T47D (cell line): ENCODE measurements at regions not wholly inside any gene's neighbourhood (a gene's known extent, or its start where the extent isn't known, plus 50 kb on each side); places are given as distances from the start of the nearest gene placed in this dataset.
"Not testable (repeated sequence)": the region's sequence is repeated elsewhere in the genome, so short reads cannot be mapped to it uniquely, and the experiment has no call there.

Experiments
- DNase-seq, 2 experiments: peaks; one replicate each; pipeline versions ENCODE4 v3.0.0 to v3.0.0-alpha.2; 2011 to 2012; ENCODE audit warnings: low read depth in 1 of 2, low spot score in 1 of 2
- JUND ChIP-seq: IDR thresholded peaks from 2 replicates; pipeline ENCODE4 v1.6.1; 2012; ENCODE audit warnings: low read depth
- in situ Hi-C: cut with HindIII; loops from 2 replicates; pipeline ENCODE4 v1.10.0; 2016; ENCODE audit warnings: low sequenced_read_pairs, low pct_unique_long_range_greater_than_20kb

DNA sequence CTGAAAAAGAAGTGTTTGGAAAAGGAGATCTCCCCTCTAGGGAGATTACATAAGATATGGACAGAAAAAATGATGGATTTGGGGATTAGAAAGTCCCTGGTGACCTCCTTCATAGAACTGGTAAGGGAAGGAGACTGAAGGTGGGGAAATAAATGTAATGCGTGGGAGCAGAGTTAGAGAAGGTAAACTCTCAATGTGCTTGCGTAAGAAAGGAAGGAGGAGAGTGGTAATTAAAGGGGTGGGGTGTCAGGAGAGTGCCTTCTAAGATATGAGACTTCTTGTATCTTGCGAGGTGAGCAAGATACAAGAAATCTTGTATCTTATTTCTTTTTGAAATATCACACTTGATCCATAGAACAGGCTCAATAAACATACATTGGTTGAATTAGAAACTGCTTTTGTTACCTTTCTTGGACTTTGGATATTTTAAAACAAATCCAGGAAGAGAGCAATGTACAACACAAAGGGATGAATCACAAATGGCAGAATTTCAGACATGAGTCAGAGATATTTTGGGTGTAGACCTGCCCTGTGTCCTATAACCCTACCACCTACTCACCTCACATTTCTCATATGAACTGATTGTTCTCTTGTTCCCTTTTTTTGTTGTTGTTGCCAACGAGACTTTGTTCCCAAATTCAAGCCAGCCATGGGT is 342.4 kb downstream of the INSIG2 start:
- DNase-seq, result no peak
- in situ Hi-C loops, result no loop called here
- TF ChIP-seq JUND, result no peak

- DNase-seq, result no peak
- TF ChIP-seq JUND, result no peak
- in situ Hi-C loops, result no loop called here
Observed at GRCh38 chr2:118425191-118425590, 336.9 kb downstream of the INSIG2 start.

DNA sequence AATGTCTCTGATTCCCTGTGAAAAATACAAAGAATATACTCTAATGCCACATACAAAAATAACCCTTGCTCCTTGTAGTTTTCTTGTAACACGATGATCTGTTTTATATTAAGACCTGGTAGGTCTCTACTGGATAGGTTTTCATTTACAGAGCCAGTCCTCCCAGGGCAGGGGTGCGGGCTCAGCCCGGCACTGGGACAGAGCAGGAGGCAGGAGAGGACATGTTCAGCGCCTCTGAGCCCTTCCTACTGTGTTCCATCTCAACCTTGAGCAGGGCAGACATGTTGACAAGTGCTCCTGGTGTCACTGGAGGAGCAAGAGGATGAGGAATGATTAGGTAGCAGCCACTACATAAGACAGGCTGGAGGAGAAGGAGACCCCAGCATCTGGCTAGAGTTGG is 335.5 kb downstream of the INSIG2 start:
- TF ChIP-seq JUND, result no peak
- DNase-seq, result no peak
- in situ Hi-C loops, result no loop called here

- no peak for TF ChIP-seq JUND
- no peak for DNase-seq
- in situ Hi-C loops, result no loop called here
Observed at GRCh38 chr2:118421648-118422047, 333.4 kb downstream of the INSIG2 start.

DNA sequence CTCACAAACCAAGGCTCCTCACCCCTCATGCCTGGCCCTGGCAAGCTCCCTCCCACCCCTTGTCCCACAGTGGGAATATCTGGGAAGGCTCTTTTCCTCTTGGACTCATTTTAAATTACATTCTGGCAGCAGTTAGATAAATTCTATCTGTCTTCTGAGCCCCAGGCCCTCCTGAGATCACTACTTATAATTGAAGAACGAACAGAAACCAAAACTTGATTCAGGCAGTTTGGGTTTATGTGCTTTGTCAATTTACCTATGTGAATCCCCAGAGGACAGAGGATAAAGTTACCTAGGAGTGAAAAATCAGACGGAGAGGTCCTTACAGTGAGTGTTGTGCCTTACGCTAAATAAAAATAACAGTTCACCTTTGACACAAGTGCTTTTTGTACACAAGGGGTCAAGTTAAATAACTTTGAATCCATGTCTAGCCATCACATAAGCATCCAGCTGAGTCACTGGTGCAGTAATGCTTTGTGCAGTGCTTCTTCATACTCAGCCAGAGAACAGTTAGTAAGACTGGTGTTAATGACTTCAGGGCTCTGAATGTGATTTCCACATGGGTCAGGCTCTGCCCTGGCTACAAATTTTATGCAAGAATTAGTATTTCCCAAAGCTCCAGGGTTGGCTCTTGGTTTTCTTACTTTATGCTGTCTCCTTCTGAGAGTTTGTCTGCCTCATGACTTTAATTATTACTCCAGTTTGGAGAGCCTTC is 329.3 kb downstream of the INSIG2 start:
- no peak for DNase-seq
- no peak for TF ChIP-seq JUND
- in situ Hi-C loops, result no loop called here

GRCh38 chr2:118415186-118415585 is 326.9 kb downstream of the INSIG2 start:
- in situ Hi-C loops, DNase-seq: not testable (repeated sequence)

DNA sequence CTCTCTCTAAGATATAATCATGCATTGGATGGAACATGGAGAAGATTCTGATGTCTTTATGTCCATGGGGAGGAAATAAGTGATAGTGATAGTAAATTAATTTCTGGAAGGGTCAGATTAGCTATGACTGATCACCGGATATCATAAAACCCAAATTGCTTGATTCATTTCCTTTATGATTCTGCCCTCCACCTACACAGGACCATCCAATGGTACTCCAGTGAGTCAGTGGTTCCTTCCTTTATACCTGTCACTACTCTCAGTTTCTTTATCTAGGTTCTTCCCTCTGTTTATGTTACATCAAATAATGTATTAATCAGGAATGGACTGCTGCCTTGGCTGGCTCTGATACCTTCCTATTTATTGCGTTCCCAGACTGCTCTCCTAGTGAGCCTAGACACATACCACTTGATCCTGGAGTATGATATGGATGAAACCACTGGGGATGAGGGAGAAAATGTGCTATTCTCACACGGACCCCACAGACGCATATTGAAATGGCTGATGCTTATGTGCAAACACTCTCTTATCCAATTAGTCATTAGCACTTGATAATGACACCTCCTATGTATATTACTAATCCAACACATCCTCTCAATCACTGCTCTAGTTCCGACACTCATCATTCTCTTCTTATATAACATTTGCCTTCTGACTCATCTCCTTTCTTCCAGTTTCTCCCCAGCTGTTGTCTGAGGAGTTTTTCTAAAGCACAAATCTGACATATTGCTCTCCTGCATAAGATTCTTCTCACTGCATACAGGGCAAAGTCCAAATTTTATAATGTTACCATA is 315.6 kb downstream of the INSIG2 start:
- TF ChIP-seq JUND, result no peak
- no peak for DNase-seq
- in situ Hi-C loops, result no loop called here

GRCh38 chr2:118388771-118389170 is 300.5 kb downstream of the INSIG2 start:
- DNase-seq, result no peak
- TF ChIP-seq JUND, result no peak
- in situ Hi-C loops, result no loop called here

DNA sequence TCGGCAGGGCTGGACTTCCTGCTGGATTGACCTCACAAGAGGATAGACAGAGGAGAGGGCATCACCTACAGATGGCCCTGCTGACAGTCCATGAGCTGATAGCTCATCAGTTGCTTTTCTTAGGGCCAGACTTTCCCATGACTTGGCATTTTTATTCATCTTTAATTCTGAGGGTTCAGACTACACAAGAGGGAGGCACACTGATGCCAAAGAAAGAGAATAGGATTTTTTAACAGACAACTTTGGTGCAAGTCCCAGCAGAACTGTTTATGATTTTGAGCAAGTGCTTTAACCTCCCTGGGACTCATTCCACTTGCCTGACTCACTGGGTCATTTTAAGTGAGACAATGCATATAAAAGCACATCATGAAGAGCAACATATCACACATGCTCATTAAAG is 299.2 kb downstream of the INSIG2 start:
- no peak for TF ChIP-seq JUND
- DNase-seq, result no peak
- in situ Hi-C loops, result no loop called here

- DNase-seq, result no peak
- TF ChIP-seq JUND, result no peak
- in situ Hi-C loops, result no loop called here
Observed at GRCh38 chr2:118386641-118387302, 298.5 kb downstream of the INSIG2 start.

DNA sequence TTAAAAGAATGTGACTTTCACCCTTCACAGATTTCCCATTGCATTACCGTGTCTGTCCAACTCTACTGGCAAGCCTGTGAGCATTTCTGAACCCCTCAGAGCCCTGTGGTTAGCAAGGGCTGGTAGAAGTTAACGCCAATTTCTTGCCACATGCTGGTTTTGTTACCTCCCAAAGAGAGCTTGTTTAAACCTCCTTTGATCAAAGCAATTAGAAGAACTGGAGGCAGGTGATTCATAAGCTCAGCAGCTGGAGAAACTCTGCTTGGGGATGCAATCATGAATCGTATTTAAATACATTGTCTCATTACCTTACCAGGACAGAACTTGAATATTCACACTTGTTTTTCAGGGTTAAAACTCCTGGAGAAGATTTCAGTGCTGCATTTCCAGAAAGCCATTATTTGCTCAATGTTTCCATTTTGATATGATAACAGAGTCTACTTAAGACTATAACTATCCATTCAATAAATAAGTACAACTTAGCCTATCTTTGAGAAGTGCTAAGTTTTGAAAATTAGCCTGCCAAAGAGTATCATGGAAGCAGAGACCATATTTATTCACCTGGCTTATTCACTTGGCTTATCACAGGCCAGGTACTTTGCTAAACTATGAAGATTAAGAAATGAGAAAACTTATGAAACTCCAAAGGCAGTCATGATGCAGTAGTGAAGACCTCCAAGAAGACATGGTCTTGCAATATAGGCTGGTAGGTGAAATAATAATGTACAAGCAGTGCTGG is 292.8 kb downstream of the INSIG2 start:
- in situ Hi-C loops, result no loop called here
- DNase-seq, result no peak
- TF ChIP-seq JUND, result no peak

DNA sequence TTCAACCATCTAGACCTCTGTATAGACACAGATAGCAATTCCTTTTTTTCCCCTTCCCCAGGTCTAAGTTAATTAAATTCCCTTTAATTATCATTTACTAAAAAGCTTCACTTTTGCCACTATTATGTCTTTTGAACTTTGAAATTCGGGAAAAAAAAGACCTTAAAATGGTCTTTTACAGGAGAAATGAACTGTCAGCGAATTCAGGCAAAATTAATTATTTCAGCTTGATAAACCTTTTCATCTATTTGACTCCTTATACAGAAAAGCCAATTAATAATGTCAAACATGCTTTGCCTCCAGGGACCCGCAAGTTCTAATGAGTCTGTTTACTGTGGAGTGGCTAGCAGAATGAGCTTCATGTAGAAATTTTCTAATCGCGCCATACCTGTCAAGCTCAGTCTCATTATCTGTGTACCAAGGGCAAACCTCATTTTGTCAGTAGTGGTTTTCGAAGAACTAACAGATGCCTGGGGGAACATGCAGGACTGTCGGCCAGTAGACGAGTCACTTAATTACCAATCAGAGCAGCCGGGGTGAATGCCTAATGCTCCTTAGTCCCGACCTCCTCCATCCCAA is 287.7 kb downstream of the INSIG2 start:
- TF ChIP-seq JUND, result no peak

More for the DNA sequence above, 287.7 kb downstream of the INSIG2 start:
- in situ Hi-C loops, result no loop called here
- no peak for DNase-seq
